ENCODE measurements at regions not wholly inside any gene's neighbourhood (a gene's known extent, or its start where the extent isn't known, plus 50 kb on each side); places are given as distances from the start of the nearest gene placed in this dataset.

GRCh38 chr4:12071316-12071715 is 642.6 kb upstream of the HS3ST1 start:
- TF ChIP-seq CTCF (IDR thresholded peaks at IDR 0.05; ENCODE audit: low read depth, low read length) (no peak), EZH2phosphoT487 (IDR thresholded peaks at IDR 0.05; ENCODE audit: low read depth) (no peak)
